BLaER1 treated with 17β-estradiol and CSF1 and Interleukin-3, amounts not matched to agents 10 nM and 100 nM (cell line): ENCODE measurements at regions not wholly inside any gene's neighbourhood (a gene's known extent, or its start where the extent isn't known, plus 50 kb on each side); places are given as distances from the start of the nearest gene placed in this dataset.

ENCODE experiments used
- H3K27ac ChIP-seq, 11 experiments: shearing (Covaris generic); formaldehyde crosslinking; 2 replicates each; pipeline ENCODE4 v1.8.1; 2022
- H3K27me3 ChIP-seq, 11 experiments: shearing (Covaris generic); formaldehyde crosslinking; 2 replicates each; pipeline ENCODE4 v1.8.1; 2022
- H3K36me3 ChIP-seq, 11 experiments: shearing (Covaris generic); formaldehyde crosslinking; 2 replicates each; pipeline ENCODE4 v1.8.1; 2022
- H3K4me1 ChIP-seq, 10 experiments: shearing (Covaris generic); formaldehyde crosslinking; 2 replicates each; pipeline ENCODE4 v1.8.1; 2022
- H3K4me2 ChIP-seq, 11 experiments: shearing (Covaris generic); formaldehyde crosslinking; 2 replicates each; pipeline ENCODE4 v1.8.1; 2022
- H3K4me3 ChIP-seq, 10 experiments: shearing (Covaris generic); formaldehyde crosslinking; 2 replicates each; pipeline ENCODE4 v1.8.1; 2022
- H3K9ac ChIP-seq, 11 experiments: shearing (Covaris generic); formaldehyde crosslinking; 2 replicates each; pipeline ENCODE4 v1.8.1; 2022
- H3K9me3 ChIP-seq, 11 experiments: shearing (Covaris generic); formaldehyde crosslinking; replicated peaks in 1 of 11; 2 replicates each; pipeline ENCODE4 v1.8.1; 2022
- H4K20me1 ChIP-seq, 11 experiments: shearing (Covaris generic); formaldehyde crosslinking; 2 replicates each; pipeline ENCODE4 v1.8.1; 2022
- Cebpa-rat ChIP-seq, 11 experiments: shearing (Covaris generic); IDR thresholded peaks; 2 replicates each; pipeline ENCODE4 v1.8.1; 2022

DNA sequence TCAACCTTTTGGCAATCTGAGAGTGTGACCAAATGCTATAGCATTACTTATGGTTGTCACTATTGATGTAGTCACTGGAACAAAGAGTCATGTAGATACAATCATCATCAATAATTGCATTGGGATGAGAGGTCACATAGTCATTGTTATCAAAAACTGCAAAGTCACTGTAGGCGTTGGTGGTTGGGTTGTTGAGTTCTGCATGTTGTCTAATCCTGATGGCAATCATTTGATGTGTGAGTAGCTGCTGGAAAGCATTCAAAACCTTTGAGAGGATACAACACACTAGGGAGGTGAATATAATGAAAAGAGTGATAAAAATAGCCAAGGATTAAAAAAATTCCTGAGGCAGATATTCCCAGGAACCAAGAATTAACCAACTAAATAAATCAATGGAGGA is 214.7 kb upstream of the SYT10 start:
- Histone ChIP-seq H3K27ac (peak overlapping the region in 4 of 11 experiments; percentile 3 to 59 (median 24); a peak in 7 of 22 replicates), H3K27me3 (no peaks in the 10 kb centered on the region), H3K9me3 (peaks cover 18 to 60% (median 50%) of the 10 kb centered on the region in 11 experiments; a peak in 20 of 22 replicates), H3K9ac (no peak overlapping the region), H3K4me3 (peak overlapping the region in 2 of 10 experiments; percentile 33 to 34; a peak in 1 of 20 replicates), H3K4me2 (peak overlapping the region in 4 of 11 experiments; percentile 28 to 41 (median 32); a peak in 5 of 22 replicates), H4K20me1 (no peaks in the 10 kb centered on the region), H3K4me1 (peaks cover 0 to 18% (median 9%) of the 10 kb centered on the region in 10 experiments; a peak in 8 of 20 replicates), H3K36me3 (peaks cover 0 to 6% (median 0%) of the 10 kb centered on the region in 11 experiments; a peak in 1 of 22 replicates)
- TF ChIP-seq Cebpa-rat (IDR thresholded peaks at IDR 0.05), result no peak

GRCh38 chr12:33663000-33663654 is 223.5 kb upstream of the SYT10 start:
- Histone ChIP-seq H3K36me3 (no peaks in the 10 kb centered on the region), H3K27ac (no peak overlapping the region), H3K9me3 (peaks cover 0 to 7% (median 0%) of the 10 kb centered on the region in 11 experiments; a peak in 1 of 22 replicates), H3K9ac (no peak overlapping the region), H3K27me3 (no peaks in the 10 kb centered on the region), H4K20me1 (no peaks in the 10 kb centered on the region), H3K4me2 (no peak overlapping the region), H3K4me1 (no peaks in the 10 kb centered on the region), H3K4me3 (no peak overlapping the region)
- TF ChIP-seq Cebpa-rat (IDR thresholded peaks at IDR 0.05), result no peak

DNA sequence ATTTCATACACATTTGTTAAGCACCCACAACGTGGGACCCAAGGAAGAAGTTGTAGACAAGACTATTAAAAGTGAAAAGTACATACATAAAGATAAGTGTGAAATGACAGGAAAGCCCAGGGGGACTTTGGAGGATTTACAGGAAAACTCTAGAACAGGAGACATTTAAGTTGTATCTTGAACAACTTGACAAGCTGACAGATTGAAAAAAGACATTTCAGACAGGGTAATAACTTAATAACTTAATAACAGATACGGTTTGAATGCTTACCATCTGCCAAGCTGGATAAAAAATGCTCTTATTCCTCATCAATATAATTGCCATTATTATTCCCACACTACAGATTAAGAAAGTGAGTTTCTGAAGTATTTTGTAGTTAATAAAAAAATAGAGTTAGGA is 229.7 kb upstream of the SYT10 start:
- Histone ChIP-seq H3K27ac (no peak overlapping the region), H4K20me1 (no peaks in the 10 kb centered on the region), H3K9me3 (no peaks in the 10 kb centered on the region), H3K9ac (no peak overlapping the region), H3K27me3 (no peaks in the 10 kb centered on the region), H3K4me2 (no peak overlapping the region), H3K36me3 (no peaks in the 10 kb centered on the region), H3K4me1 (no peaks in the 10 kb centered on the region), H3K4me3 (no peak overlapping the region)
- TF ChIP-seq Cebpa-rat (IDR thresholded peaks at IDR 0.05), result no peak

DNA sequence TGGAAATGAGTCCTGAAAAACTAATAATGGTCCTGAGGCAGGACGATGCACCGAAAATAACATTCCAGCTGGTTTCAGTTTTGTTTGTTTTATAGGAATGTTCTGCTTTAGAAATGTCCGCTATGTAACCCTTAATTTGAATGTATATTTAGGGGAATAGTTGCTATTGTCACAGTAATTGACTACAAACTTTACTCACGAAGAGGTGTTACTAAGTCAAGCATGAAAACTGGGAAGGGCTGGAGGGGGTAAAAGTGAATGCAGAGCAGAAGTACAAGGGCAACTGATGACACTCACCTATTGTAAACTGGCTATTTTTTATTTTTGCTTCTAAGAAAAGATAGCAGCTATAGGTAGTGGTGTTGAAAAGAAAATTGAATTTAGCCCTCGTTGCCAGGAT is 230.7 kb upstream of the SYT10 start:
- H3K9me3 ChIP-seq, result no peaks in the 10 kb centered on the region
- H3K4me2 ChIP-seq, result no peak overlapping the region
- no peak for TF ChIP-seq Cebpa-rat (IDR thresholded peaks at IDR 0.05)
- no peak overlapping the region for H3K27ac ChIP-seq
- no peaks in the 10 kb centered on the region for H3K4me1 ChIP-seq
- no peak overlapping the region for H3K4me3 ChIP-seq
- no peaks in the 10 kb centered on the region for H3K27me3 ChIP-seq
- no peaks in the 10 kb centered on the region for H4K20me1 ChIP-seq
- H3K9ac ChIP-seq, result no peak overlapping the region
- H3K36me3 ChIP-seq, result no peaks in the 10 kb centered on the region

GRCh38 chr12:33671676-33672075 is 232.1 kb upstream of the SYT10 start:
- Histone ChIP-seq H3K9ac (no peak overlapping the region), H3K27ac (no peak overlapping the region), H3K4me3 (no peak overlapping the region), H3K27me3 (no peaks in the 10 kb centered on the region), H3K9me3 (no peaks in the 10 kb centered on the region), H3K36me3 (no peaks in the 10 kb centered on the region), H3K4me1 (no peaks in the 10 kb centered on the region), H3K4me2 (no peak overlapping the region), H4K20me1 (no peaks in the 10 kb centered on the region)
- no peak for TF ChIP-seq Cebpa-rat (IDR thresholded peaks at IDR 0.05)

DNA sequence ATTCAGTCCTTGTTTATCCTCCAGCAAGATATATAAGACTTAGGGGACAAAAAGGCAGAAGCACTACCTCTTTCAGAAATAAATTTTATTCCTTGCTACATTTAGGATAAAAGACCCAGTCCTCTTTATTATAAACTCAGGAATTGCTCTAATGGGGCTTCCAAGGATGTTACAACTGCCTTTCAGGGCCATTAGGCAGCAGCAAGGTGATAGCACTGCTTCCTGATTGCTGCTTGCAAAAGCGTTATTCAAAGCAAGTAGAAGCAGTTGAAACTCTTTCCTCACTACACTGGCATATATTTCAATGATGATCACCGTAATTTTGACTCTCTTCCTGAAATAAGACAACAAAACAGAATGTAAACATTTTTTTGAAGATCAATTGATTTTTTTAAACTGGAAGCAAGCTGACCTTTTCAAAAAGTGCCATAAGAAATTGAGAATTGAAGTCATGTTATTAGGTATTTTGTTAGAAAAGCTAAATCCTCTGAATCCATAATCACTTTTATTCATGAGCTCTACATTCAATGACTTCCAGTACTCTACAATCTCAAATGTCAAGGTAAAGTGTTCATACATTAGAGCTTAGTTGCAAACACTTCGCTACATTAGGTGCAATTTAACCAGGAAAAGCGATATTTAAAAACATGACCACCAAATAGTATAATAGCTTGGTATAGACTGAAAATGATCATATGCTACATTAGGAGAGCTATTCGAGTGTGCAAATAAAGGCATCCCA is 233.4 kb upstream of the SYT10 start:
- H3K9me3 ChIP-seq, result no peaks in the 10 kb centered on the region

GRCh38 chr12:33676866-33677265 is 237.2 kb upstream of the SYT10 start:
- Histone ChIP-seq H3K9ac (no peak overlapping the region), H3K36me3 (no peaks in the 10 kb centered on the region), H3K4me1 (no peaks in the 10 kb centered on the region), H3K27me3 (no peaks in the 10 kb centered on the region), H3K27ac (no peak overlapping the region), H3K4me3 (no peak overlapping the region), H4K20me1 (no peaks in the 10 kb centered on the region), H3K4me2 (no peak overlapping the region), H3K9me3 (no peaks in the 10 kb centered on the region)
- TF ChIP-seq Cebpa-rat (IDR thresholded peaks at IDR 0.05), result no peak

More for the DNA sequence above, 233.4 kb upstream of the SYT10 start:
- Histone ChIP-seq H4K20me1 (no peaks in the 10 kb centered on the region), H3K4me2 (no peak overlapping the region), H3K4me3 (no peak overlapping the region), H3K36me3 (no peaks in the 10 kb centered on the region), H3K27ac (no peak overlapping the region), H3K9ac (no peak overlapping the region), H3K27me3 (no peaks in the 10 kb centered on the region), H3K4me1 (no peaks in the 10 kb centered on the region)
- TF ChIP-seq Cebpa-rat (IDR thresholded peaks at IDR 0.05), result no peak

DNA sequence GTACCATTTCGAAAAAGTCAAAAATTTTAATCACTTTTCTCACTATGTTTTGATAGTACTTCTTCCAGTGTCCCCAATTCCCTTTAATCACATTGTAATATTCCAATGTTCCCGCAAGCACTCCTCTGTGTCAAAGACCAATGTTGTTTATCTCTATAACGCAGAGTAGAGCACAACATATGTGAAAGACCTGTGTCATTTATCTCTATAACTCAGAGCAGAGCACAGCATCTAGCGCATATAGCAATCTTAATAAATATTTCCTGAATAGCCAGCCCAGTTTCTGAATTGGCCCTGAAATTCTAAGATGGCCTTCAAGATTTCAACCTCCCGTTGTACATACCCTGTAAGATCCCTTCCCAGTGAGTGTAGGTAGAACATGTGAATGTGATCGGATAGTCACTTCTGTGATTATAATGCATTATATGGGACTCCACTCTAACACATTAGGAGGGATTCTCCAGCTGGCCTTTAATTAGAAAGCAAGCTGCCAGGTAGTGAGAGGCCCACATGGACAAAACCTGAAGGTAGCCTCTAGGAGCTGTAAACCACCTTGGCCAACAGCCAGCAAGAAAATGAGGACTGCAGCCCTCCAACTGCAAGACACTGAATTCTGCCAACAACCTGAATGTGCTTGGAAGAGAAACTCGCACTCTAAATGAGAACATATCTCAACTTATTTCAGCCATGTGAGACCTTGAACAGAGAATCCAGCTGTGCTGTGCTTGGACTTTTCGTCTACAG is 238.8 kb upstream of the SYT10 start:
- H3K9me3 ChIP-seq, result no peaks in the 10 kb centered on the region
- H4K20me1 ChIP-seq, result no peaks in the 10 kb centered on the region
- no peaks in the 10 kb centered on the region for H3K36me3 ChIP-seq
- H3K4me1 ChIP-seq, result no peaks in the 10 kb centered on the region
- H3K4me2 ChIP-seq, result no peak overlapping the region
- no peak overlapping the region for H3K4me3 ChIP-seq
- no peak overlapping the region for H3K9ac ChIP-seq
- no peak overlapping the region for H3K27ac ChIP-seq
- no peaks in the 10 kb centered on the region for H3K27me3 ChIP-seq
- TF ChIP-seq Cebpa-rat (IDR thresholded peaks at IDR 0.05), result no peak

DNA sequence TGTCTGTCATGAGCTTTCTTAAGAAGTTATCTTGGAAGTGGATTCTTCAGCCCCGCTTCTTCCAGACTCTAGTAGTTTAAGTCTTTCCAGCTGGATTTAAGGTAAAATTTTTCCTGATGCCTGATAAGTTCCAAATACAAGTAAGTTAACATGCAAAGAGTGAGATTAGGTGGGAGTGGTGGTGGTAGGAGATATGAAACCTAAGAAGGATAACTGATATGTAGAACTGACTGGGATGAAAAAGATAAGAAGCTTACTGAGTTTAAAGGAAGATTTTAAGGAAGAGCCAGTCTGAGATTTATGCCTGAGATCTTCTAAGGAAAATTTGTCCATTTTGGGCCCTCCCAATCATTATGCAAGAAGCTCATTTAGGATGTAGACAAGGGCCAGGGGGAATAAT is 250.9 kb upstream of the SYT10 start:
- H3K27ac ChIP-seq, result no peak overlapping the region
- peaks cover 0 to 4% (median 0%) of the 10 kb centered on the region in 11 experiments; a peak in 3 of 22 replicates for H3K9me3 ChIP-seq
- no peak for TF ChIP-seq Cebpa-rat (IDR thresholded peaks at IDR 0.05)
- H3K4me2 ChIP-seq, result no peak overlapping the region
- no peak overlapping the region for H3K4me3 ChIP-seq
- H3K36me3 ChIP-seq, result no peaks in the 10 kb centered on the region
- H3K4me1 ChIP-seq, result no peaks in the 10 kb centered on the region
- no peaks in the 10 kb centered on the region for H3K27me3 ChIP-seq
- no peak overlapping the region for H3K9ac ChIP-seq
- no peaks in the 10 kb centered on the region for H4K20me1 ChIP-seq
